Neutrophil (primary cell): ENCODE measurements at regions not wholly inside any gene's neighbourhood (a gene's known extent, or its start where the extent isn't known, plus 50 kb on each side); places are given as distances from the start of the nearest gene placed in this dataset.

Source experiments
- H3K27ac ChIP-seq: fragments of 200-600 bp; sonication (generic); 2 replicates; pipeline ENCODE4 v1.5.1; 2016; ENCODE audit warnings: mild to moderate bottlenecking, moderate library complexity
- H3K27me3 ChIP-seq: fragments of 200-600 bp; sonication (generic); 2 replicates; pipeline ENCODE4 v1.6.0; 2016; ENCODE audit warnings: mild to moderate bottlenecking
- H3K36me3 ChIP-seq: fragments of 200-600 bp; sonication (generic); 2 replicates; pipeline ENCODE4 v1.5.1; 2017
- H3K4me1 ChIP-seq, 2 experiments: fragments of 200-600 bp in 1 of 2; sonication (generic) in 1 of 2; 1 replicate in 1 of 2; 2 replicates in 1 of 2; pipeline versions ENCODE4 v1.5.1 to v1.6.1; 2013 to 2016; ENCODE audit warnings: low read depth in 1 of 2, low read length in 1 of 2, mild to moderate bottlenecking in 1 of 2, moderate library complexity in 1 of 2; ENCODE audit not compliant: control insufficient read depth in 1 of 2, insufficient read depth in 1 of 2
- H3K4me3 ChIP-seq, 2 experiments: fragments of 200-600 bp in 1 of 2; sonication (generic) in 1 of 2; 1 replicate in 1 of 2; 2 replicates in 1 of 2; pipeline ENCODE4 v1.5.1; 2013 to 2016; ENCODE audit warnings: low read depth in 1 of 2, low read length in 1 of 2, mild to moderate bottlenecking in 1 of 2, moderate library complexity in 1 of 2
- H3K9me3 ChIP-seq: fragments of 200-600 bp; sonication (generic); 2 replicates; pipeline ENCODE4 v1.5.1; 2016
- TF ChIP-seq, protein P1 (sequence below): fragments of 200-600 bp; sonication (generic); IDR thresholded peaks from 2 replicates; pipeline ENCODE4 v1.5.1; 2016; ENCODE audit warnings: antibody characterized with exemption

DNA sequence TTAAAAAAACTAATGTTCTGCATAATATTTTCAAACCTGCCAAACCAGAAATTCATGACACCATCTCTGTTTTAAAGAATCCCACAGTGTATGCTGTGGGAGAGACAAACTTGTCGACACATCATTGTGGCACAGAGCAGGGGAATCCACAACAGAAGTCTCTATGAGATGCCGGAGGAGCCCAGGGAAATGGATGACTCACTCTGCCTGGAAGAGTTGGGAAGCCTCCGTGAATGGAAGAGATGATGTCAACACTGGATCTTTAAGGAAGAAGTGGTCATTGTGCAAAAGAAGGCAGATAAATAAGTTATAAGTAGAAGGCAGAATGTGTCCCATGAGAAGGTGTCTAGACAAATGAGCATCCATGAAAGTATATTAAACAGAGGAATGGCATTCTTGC lies 595.1 kb downstream of the RAB28 start:
- H3K9me3 ChIP-seq, result no peaks in the 10 kb centered on the region
- H3K36me3 ChIP-seq, result no peaks in the 10 kb centered on the region
- no peak overlapping the region for H3K4me3 ChIP-seq
- no peaks in the 10 kb centered on the region for H3K4me1 ChIP-seq
- H3K27ac ChIP-seq, result no peak overlapping the region
- TF ChIP-seq, protein P1, sequence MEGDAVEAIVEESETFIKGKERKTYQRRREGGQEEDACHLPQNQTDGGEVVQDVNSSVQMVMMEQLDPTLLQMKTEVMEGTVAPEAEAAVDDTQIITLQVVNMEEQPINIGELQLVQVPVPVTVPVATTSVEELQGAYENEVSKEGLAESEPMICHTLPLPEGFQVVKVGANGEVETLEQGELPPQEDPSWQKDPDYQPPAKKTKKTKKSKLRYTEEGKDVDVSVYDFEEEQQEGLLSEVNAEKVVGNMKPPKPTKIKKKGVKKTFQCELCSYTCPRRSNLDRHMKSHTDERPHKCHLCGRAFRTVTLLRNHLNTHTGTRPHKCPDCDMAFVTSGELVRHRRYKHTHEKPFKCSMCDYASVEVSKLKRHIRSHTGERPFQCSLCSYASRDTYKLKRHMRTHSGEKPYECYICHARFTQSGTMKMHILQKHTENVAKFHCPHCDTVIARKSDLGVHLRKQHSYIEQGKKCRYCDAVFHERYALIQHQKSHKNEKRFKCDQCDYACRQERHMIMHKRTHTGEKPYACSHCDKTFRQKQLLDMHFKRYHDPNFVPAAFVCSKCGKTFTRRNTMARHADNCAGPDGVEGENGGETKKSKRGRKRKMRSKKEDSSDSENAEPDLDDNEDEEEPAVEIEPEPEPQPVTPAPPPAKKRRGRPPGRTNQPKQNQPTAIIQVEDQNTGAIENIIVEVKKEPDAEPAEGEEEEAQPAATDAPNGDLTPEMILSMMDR, result no peak
- no peaks in the 10 kb centered on the region for H3K27me3 ChIP-seq

DNA sequence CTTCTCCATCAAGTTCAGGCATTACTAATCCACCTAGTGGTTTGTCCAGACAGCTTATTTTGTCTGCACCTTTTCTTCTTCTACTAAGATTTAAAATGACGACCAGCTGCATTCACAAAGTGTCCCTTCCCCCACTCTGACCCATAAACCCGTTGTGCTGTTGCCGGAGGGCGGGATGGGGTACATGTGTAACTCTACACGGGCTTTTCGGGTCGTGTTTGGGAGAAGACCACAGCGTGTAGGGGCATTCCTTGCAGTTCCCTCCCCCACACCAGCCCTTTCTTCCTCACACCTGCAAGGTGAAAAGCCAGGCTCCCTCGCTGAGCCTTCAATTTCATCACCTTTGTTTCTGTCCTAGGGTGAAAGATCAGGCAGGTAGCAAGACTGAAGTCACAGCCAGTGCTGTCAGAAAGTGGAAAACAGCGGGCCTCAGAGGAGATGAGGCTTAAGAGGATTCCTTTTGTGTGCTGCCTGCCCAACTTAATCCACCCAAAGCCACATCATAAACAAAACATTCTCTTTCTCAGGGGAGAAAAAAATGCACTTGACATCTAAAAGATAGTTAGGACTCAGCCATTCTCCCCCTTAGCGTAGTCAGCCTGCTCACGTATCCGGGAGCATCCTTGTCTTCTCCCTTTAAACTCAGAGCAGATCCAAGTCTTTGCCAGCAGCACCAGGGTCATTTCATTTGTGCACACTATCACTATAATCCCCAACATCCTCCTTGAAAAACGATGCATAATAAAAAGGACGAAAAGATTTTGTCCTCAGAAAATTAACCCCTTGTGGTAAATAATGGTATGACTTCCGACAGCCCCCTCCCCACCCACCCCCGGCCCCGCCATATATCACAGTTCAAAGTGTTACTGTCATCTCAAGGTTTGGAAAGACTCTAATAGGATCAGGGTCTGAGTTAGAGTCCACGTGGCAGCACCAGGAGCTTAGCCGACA lies 599.0 kb downstream of the RAB28 start:
- TF ChIP-seq, protein P1, result no peak
- no peaks in the 10 kb centered on the region for H3K36me3 ChIP-seq
- no peaks in the 10 kb centered on the region for H3K27me3 ChIP-seq
- no peak overlapping the region for H3K27ac ChIP-seq
- no peak overlapping the region for H3K4me3 ChIP-seq
- H3K4me1 ChIP-seq, result no peaks in the 10 kb centered on the region
- no peaks in the 10 kb centered on the region for H3K9me3 ChIP-seq

GRCh38 chr4:12881945-12882584 lies 602.1 kb downstream of the RAB28 start:
- Histone ChIP-seq H3K36me3 (no peaks in the 10 kb centered on the region), H3K4me1 (no peaks in the 10 kb centered on the region), H3K27me3 (no peaks in the 10 kb centered on the region), H3K4me3 (no peak overlapping the region), H3K27ac (no peak overlapping the region), H3K9me3 (no peaks in the 10 kb centered on the region)
- TF ChIP-seq, protein P1, result no peak

- no peaks in the 10 kb centered on the region for H3K27me3 ChIP-seq
- H3K4me1 ChIP-seq, result no peaks in the 10 kb centered on the region
- no peak overlapping the region for H3K4me3 ChIP-seq
- no peak overlapping the region for H3K27ac ChIP-seq
- no peaks in the 10 kb centered on the region for H3K9me3 ChIP-seq
- TF ChIP-seq, protein P1, result no peak
- no peaks in the 10 kb centered on the region for H3K36me3 ChIP-seq
Measured at GRCh38 chr4:12880844-12881243, 603.3 kb downstream of the RAB28 start.

DNA sequence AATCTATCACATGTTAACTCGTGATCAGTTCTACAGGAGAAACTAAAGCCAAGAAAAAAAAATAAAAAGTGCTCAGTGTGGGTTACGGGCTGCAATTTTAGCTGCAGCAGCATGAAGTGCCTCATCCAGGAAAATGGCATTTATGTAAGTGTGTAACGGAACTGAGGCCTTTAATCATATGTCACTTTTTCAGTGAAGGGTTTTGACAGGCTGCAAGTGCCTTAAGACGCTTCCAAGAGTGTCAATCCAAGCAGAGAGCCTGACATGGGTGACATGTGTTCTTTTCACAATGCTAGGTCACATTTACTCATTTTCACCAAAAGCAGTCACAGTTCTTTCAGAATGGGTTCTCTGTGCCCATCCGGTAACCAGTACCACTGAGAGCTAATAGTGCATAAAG lies 604.6 kb downstream of the RAB28 start:
- H3K36me3 ChIP-seq, result no peaks in the 10 kb centered on the region
- H3K27me3 ChIP-seq, result no peaks in the 10 kb centered on the region
- TF ChIP-seq, protein P1, result no peak
- no peaks in the 10 kb centered on the region for H3K4me1 ChIP-seq
- H3K4me3 ChIP-seq, result no peak overlapping the region
- H3K9me3 ChIP-seq, result no peaks in the 10 kb centered on the region
- H3K27ac ChIP-seq, result no peak overlapping the region
